ENCODE measurements at regions not wholly inside any gene's neighbourhood (a gene's known extent, or its start where the extent isn't known, plus 50 kb on each side); places are given as distances from the start of the nearest gene placed in this dataset.

DNA sequence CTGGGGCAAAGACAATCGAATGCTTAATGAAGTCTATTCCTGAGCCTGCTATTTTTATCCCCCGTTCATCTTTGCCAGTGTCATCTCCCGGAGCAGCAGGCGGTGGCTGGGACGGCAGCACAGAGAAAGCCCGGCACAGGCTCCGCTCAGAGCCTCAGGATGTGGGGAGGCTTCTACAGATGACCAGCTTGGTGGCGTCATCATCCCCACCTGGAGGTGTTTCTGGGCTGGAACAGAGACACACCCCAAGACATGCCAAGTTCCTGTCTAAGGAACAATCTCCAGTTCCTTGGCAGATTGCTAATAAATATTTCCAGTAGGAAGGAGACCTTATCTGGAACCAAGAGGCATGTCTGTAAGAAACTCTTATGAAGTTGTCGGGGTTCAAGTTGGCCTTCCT lies 552.4 kb upstream of the MGMT start:
- TF ChIP-seq FOXP2 (optimal IDR thresholded peaks at IDR 0.05; ENCODE audit: borderline replicate concordance, extremely low read depth, extremely low read length, insufficient read depth) (no peak), POLR2AphosphoS5 (IDR thresholded peaks at IDR 0.05; ENCODE audit: low read depth, low read length) (no peak), TAF1 (IDR thresholded peaks at IDR 0.05; ENCODE audit: borderline replicate concordance, insufficient read depth, low read length) (no peak), SIN3A (IDR thresholded peaks at IDR 0.05; ENCODE audit: borderline replicate concordance, insufficient read depth, low read length) (no peak)

All from PFSK-1 (cell line).